HG02884 (cell line): ENCODE measurements at regions not wholly inside any gene's neighbourhood (a gene's known extent, or its start where the extent isn't known, plus 50 kb on each side); places are given as distances from the start of the nearest gene placed in this dataset.
"Not testable (repeated sequence)": the region's sequence is repeated elsewhere in the genome, so short reads cannot be mapped to it uniquely, and the experiment has no call there.

ENCODE experiments used
- ATAC-seq: cut with Tn5 transposase; IDR thresholded peaks from one replicate; pipeline ENCODE4 v1.9.1; 2021; ENCODE audit warnings: mild to moderate bottlenecking, moderate library complexity; ENCODE audit not compliant: unreplicated experiment

DNA sequence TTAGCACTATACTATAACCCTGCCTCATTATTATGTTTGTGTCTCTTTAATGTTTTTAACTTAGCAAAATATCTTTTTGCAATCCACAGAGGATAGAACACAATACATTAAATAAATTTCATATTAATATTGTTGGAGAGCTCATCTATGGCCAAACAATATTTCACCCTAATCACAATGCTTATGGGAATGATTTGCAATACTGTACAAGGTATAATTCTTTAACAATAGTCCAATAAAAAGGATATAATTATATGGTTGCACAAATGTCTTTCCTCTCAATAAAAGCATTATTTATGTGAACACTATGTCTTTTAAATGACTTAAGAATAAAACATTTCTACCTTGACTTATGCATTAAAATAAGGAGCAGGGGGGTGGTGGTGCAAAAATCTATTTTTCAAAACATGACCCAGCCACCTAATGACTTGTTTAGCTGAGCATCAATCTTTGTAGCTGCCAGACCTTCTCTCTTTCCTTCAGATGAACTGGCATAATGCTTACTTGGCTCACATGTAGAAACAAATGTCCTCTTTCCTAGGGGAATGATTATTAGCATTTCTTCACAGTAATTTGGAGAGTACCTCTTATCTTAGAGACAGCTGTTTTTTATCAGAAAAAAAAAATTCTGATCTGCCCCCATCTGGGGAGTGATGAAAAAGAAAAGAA, 1933.6 kb upstream of the LRRTM1 start:
- no peak for ATAC-seq

DNA sequence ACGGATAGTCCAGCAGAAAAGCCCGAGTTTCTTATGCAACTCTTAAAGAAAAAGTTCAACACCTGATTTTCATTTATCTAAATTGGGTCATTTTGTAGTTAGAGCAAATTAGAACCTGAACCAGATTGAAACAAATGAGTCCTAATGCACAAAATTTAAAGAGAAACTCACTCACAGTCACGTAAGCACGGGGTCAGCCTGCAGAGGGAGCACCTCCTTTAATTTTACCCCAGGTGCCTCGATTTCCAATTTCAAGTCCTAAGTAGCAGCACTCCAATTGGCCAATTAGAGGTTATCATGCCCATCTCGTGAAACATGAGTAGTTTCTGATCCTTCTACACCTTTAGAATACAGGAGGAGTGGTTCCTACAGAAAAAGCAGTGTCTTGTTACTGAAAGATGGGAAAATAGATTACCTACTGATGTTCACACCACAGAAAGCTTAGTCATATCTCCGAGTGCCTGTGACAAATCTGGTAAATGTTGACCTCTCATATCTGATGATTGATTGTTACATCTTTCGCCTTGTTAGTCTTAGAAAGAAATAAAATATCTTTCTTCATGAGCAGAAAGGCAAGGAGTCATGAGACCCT, 1929.8 kb upstream of the LRRTM1 start:
- ATAC-seq = no peak

DNA sequence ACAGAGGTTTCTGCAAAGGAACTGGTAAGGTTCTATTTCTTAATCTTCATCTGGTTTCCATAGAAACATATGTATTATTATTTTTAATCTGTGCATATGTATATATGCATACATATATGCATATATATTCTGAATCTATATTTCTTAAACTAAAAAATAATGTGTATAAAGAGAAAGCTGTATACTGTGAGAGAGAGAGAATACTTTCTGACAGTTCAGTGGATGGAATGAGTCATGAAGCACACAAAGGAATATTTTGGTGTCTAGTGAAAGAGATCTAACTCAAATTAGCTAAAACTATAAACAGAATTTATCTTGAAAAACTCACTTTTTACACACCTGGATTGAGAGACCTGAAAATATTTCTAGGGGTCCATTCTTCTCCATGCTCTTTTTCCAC, 1929.3 kb upstream of the LRRTM1 start:
- ATAC-seq = no peak

DNA sequence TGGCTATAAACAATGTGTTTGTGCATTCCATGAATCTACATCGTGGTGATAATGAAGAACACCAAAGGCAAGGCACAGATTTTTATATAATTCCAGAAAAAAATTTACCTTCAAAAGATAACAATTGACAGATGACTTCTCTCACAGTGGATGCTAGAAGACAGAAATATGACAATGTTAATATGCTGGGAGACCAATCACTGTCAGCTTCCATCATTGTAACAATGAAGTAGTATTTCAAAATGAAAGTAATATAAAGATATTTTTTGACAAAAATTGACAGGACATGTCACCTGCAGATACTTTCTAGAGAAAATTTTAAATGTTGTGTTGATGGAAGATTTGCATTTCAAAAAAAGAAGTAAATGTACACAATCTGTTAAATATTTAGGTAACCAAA, 1925.9 kb upstream of the LRRTM1 start:
- ATAC-seq = no peak

DNA sequence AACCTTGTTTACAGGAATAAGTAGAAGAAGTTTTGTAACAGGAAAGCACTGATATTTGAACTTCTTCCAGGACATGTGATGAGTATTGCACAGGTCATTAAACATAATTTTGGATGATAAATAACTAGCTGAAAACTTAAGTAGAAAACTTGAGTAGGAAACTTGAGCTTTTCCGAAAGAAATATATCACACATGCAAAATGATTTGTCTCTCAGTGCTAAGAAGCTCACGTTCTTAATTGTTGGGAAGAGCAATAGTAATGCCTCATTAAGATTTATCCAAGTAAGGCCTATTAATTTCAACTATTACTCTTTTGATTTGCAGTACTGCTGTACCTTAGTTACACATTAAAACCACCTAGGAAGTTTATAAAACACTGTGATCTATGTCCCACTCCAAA, 1921.9 kb upstream of the LRRTM1 start:
- no peak for ATAC-seq

DNA sequence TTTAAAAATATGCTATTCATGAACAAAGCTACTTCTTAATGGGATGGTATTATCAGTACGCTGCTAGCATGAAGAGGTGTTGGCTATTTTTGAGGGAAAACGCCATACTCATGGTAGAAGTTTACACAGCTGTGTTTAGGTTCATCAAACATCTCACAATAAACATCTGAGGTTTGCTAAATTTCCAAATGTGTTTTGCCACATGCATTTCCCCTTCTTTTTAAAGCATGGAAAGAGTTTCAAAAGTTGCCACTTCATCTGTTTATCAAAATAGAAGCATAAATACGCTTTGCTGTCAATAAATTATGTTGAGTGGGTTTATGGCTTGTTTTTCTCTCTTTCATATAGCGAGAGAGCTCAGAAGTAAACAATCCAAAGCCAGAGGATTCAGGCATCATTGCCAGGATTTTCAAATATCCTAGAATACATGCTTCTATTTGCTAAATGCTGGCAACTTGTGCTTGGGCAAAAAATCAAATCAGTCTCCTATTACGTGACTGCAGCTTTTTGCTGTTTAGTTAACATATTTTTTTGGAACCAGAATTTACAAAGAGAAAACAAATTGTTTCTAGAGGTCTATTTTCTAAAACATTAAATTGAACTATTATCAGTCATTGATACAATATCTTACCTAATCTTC, 1919.9 kb upstream of the LRRTM1 start:
- ATAC-seq = no peak

DNA sequence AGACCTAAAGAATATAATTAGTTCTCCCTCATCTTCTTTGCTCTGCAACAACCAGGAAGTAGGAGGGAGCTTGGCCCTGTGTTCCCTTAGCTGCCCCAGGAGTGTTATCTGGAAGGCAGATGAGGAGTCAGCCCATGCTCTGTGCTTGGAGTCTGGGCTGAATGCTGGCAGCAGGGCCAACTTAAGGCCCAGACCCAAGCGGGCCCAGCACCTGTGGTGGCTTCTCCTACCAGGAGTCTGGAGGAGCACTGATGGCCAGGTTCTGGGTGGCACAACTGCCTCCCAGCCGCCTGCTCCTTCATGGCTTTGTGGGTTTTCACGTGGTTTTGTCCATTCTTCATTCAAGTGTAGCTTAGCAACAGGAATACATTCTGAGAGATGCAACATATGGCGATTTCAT, 1910.7 kb upstream of the LRRTM1 start:
- ATAC-seq = no peak

DNA sequence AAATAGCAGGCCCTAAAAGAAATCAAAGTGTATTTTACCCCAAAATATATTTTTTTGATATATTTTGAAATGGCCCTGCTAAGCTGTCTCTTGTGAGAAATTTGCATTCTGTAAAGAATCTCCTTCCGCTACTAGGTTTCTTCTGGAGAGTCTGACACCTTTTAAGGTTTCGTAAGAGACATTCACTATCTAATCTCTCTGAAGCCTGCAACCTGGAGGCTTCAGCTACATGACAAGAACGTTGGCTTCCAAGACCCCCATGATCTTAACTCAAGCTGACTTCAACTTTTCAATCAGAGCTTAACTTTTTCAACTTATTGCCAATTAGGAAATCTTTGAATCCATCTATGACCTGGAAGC, 1894.9 kb upstream of the LRRTM1 start:
- no peak for ATAC-seq

DNA sequence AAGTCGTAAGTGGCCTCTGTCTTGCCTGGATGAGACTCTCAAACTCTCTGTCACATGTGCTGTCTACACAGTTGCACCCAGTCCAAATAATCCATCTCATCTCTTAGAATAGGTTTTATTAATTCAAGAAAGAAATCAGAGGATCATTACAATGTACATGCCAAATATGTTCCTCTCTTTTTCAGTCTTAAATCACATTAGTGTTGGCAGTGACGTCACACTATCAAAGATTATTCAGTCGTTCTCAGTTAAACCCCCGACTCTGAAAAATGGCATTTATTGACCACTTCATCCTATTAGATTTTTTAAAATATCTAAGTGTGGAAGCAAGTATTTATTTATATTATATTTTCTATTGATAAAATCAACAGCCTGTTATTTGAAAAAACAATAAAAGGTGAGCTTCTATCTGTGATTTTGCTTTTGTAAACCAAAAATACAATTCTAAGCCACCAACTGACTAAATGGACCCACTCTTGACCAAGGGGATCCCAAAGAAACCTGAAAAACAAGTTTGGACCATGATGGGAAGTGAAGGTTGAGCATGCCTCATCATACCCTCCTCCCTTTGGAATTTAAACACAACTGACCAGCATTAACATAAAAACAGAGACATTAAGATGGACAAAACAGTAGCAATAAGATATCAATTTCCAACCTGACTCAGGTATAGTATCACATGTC, 1894.4 kb upstream of the LRRTM1 start:
- ATAC-seq = no peak

DNA sequence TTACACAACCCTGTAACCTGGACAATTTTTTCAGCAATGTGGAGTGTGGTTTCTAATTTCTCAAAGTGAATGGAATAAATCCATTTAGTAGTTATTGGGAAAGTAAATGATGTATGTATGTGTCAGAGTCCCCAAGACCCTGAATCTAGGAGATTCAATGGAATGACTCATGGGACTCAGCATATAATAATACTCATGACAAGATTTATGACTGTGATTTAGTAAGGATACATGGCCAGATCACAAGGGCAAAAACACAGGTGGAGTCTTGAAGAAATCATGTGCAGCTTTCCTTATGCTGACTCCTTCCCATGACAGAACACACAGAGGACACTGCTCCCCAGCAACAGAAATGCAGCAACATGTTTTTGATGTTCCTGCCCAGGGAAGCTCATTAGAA, 1877.7 kb upstream of the LRRTM1 start:
- no peak for ATAC-seq

DNA sequence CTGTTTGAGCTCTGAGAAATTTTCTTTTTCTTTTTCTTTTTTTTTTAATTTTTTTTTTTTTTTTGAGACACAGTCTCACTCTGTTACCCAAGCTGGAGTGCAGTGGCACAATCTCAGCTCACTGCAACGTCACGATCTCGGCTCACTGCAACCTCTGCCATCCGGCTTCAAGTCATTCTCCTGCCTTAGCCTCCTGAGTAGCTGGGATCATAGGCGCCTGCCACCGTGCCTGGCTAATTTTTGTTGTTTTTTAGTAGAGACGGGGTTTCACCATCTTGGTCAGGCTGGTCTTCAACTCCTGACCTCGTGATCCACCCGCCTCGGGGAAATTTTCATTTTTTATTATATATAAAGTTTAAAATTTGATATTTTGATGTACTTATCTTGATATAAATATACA, 1870.7 kb upstream of the LRRTM1 start:
- ATAC-seq = not testable (repeated sequence)

DNA sequence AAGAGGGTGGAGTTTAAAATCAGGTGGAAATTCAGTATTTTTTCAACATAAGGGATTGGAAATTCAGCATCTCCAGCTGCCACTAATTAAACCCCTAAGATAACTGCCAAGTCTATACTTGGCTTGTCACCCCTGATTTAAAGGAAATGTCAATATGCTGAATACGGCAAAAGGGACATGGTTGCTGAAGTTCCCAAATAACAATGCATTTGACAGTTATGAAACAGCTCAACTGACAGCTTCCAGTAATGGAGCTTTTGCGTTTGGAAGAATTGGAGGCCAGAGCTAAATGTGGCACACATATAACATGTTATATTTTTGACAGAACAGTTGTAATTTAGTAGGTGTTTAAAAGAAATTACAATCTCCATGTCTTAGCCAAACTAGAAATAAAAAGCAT, 1867.9 kb upstream of the LRRTM1 start:
- ATAC-seq = no peak

DNA sequence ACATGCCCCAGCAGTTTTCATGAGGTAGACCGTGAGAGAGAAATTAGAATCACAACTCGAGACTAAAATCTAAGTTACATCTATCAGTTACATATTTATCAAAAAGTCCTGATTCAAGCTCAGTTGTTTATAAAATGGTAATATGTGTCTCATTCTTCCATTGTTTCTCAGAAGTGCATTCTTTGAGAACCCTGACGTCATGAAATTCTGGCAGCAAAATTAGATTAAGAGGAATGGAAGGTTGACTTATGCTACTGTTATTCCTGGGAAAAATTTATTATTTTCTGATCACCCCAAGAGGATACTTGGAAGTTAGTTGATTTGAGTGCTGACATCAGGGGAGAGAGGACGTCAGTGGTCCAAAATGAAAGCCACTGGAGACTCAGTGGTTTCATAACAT, 1864.8 kb upstream of the LRRTM1 start:
- no peak for ATAC-seq

DNA sequence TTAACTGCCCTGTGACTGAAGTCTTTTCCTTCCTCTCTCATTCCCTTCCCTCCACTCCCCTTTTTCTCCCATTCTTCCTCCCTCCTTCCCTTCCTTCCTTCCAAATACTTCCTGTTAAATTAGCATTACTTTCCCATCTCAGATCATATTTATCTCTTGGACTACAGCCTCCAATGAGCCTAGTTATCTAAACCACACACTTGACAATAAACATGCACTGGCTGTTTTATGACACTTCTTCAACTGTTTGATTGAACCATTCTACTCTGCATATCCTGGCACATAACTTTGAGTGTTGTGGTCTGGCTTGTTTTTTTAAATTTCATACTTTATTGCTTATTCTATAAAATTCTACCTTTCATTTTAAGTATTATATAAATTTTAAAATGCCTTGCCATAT, 1860.8 kb upstream of the LRRTM1 start:
- no peak for ATAC-seq

DNA sequence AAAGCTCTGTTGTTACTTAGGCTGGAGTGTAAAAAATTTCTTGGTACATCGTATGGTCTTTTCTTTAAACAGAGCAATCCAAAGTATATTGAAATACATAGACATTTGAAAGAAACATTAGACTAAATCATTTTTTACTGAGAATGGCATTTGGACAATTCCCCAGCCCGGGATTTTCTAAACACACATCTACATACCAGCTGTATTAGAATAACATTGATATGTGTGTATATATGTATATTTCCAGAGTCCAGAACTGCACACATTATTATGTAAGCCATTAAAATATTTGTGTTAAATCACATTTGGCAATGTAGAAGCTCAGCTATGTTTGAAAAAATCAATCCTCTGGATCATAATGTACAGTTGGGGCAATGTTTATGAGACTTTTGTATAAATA, 1853.6 kb upstream of the LRRTM1 start:
- ATAC-seq = no peak

DNA sequence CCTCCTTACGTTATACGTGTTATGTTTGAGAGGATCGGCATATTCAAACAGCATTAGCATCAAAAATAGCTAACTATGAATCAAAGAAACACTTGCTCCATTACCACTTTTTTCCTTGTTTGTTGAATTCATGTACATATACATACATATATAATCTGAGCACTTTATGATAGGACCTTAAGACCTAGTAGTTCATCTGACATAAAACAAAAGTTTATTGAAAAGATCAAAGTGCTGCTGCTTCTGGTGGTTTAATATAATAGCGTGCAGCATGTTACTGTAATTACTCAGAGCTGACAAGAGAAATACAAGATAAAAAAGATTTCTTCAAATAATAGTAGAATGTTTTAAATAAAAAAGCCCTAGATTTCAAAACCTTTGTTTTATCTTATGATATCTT, 1850.9 kb upstream of the LRRTM1 start:
- ATAC-seq = no peak

DNA sequence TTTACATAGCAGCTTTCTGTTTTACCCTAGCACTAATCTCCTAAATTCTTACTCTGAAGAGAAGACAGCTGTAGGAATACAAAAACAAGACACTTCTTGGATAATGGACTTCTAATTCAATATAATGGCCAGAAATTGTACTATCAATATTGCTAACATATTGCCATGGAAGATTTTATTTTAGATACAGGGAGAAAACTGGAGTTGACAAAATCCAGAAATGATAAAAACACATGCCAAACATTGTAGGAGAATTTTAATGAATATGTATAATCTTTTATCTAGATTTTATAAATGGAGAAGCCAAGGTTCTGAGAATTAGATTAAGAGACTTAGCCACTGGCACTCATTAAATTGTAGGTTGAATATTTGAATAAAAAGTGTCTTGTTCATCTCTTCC, 1838.8 kb upstream of the LRRTM1 start:
- ATAC-seq = no peak

DNA sequence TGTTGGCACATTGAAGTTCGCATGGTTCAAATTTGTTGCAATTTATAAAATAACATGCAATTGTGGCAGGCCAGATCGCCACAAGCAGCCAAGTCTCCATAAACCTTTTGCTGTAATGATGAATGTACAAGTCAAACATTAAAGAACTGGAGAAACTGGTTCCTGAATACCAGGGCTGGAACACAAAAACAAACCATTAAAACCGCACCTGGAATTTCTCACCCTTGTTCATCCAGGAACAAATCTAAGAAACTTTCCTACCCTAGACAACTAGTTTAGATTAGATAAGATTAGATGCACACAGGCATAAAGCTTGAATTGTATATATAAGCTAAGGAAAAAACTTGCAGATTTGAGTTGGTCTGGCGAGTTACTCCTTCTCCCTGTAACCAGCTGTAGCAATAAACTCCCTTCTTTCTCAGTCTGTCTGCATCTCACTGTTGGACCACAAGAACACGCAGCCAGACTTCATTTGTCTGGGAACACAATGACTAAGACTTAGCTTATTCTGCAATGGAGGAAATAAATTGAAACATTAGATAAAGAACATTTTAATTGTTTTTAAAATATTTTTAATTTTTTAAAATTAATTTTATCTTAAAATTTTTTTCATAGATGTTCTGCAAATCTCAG, 1835.5 kb upstream of the LRRTM1 start:
- no peak for ATAC-seq

DNA sequence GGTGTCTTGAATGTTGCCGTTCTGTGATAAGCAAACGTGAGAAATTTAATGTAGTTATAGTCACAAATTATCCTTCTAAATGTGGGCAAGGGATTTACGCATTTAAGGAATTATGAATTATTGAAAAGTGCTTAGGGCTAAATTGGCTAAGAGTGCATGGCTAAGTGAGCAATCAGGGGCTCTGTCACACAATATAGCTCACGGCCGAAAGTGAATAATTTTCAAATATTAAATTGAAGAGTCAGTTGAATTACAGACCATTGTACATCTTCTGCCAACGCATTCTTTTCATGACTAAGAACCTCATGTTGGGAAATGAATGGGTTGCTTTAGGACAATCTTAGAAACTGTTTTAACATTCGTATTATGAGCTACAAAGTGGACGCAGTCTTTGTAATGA, 1832.9 kb upstream of the LRRTM1 start:
- ATAC-seq = no peak

DNA sequence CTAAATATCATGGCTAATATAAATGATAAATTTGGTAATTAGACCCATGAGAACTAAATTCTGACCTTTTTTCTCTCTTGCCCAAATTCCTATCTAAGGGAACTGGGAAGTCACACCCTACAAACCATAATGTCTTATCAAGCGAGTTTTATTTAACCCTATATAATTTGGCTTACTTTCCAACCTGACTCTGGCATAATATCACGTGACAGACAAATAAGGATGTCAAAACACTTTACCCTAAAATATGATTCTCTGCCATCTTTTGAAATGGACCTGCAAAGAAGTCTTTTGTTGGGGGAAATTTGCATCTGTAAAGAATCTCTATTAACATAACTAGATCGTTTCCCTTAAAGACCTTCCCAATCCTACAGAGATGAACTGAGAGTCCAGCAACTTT, 1823.5 kb upstream of the LRRTM1 start:
- ATAC-seq = no peak

DNA sequence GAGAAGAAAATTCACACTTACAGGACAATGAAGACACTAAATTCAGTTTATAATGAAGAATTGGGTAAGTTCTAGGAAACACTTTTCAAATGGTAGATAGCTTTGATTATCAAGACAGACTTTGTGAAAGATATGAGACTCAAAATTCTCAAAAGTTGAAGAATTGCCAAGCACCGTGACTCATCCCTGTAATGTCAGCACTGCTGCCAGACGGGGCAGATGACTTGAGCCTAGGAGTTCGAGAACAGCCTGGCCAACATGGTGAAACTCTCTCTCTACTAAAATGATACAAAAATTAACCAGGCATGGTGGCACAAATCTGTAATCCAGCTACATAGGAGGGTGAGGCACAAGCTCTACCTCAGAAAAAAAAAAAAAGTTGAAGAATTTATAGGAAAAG, 1820.1 kb upstream of the LRRTM1 start:
- no peak for ATAC-seq

DNA sequence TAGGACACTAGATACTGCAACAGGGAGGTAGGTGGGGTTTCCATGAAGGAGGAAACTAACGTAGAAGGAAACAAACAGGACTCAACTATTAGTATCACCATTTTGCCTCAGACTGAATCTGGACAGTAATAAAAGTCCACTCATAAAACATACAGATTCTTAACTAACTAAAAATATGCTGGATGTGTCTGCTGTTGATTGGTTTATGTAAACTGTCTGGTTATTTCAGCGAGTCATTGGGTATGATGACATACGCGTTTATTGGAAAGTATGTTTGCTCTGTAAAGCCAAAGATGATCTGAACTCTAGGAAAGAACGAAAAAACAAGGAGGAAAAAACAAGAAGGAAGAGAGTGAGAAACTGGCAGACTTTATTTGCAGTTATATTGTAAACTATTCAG, 1816.1 kb upstream of the LRRTM1 start:
- ATAC-seq = no peak
